ENCODE measurements at regions not wholly inside any gene's neighbourhood (a gene's known extent, or its start where the extent isn't known, plus 50 kb on each side); places are given as distances from the start of the nearest gene placed in this dataset.

DNA sequence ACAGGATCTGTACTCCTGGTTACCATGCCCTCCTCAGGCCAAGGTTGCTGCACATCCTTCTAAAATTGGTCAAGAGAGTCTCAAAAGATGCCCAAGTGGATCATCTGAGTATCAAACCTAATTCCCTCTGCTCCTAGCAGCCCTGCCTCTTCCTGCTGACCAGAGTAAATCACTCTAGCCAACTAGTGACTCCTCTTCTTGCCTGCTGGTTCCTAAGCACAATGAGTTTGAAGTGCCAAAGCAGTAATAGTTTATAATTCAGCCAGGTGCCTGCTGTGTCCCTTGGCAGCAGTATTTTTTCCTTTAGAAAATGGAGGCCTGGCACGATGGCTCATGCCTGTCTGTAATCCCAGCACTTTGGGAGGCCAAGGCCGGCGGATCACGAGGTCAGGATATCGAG, 137.9 kb upstream of the CAMK1G start:
- Histone ChIP-seq H3K79me2 (ENCODE audit: low read length) (no peaks in the 10 kb centered on the region), H3K9ac (ENCODE audit: low read length) (no peak overlapping the region), H3K36me3 (replicated peaks; ENCODE audit: insufficient read depth, low read length) (no peaks in the 10 kb centered on the region), H3F3A (ENCODE audit: insufficient read depth, low read length) (no peaks in the 10 kb centered on the region), H3K27ac (ENCODE audit: low read length) (no peak overlapping the region), H3K4me2 (ENCODE audit: low read depth, low read length) (no peak overlapping the region), H3K27me3 (replicated peaks; ENCODE audit: insufficient read depth, low read length) (no peaks in the 10 kb centered on the region), H3K4me1 (ENCODE audit: low read length) (no peaks in the 10 kb centered on the region), H3K9me3 (replicated peaks; ENCODE audit: insufficient read depth, low read length) (no peaks in the 10 kb centered on the region), H3K4me3 (ENCODE audit: low read length) (no peak overlapping the region), H2AFZ (ENCODE audit: low read length) (no peak overlapping the region), H3K9me2 (replicated peaks; ENCODE audit: insufficient read depth, low read length) (no peaks in the 10 kb centered on the region), H4K20me1 (ENCODE audit: insufficient read depth, low read length) (no peaks in the 10 kb centered on the region)
- no peak for DNase-seq
- TF ChIP-seq, protein P1, sequence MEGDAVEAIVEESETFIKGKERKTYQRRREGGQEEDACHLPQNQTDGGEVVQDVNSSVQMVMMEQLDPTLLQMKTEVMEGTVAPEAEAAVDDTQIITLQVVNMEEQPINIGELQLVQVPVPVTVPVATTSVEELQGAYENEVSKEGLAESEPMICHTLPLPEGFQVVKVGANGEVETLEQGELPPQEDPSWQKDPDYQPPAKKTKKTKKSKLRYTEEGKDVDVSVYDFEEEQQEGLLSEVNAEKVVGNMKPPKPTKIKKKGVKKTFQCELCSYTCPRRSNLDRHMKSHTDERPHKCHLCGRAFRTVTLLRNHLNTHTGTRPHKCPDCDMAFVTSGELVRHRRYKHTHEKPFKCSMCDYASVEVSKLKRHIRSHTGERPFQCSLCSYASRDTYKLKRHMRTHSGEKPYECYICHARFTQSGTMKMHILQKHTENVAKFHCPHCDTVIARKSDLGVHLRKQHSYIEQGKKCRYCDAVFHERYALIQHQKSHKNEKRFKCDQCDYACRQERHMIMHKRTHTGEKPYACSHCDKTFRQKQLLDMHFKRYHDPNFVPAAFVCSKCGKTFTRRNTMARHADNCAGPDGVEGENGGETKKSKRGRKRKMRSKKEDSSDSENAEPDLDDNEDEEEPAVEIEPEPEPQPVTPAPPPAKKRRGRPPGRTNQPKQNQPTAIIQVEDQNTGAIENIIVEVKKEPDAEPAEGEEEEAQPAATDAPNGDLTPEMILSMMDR (IDR thresholded peaks at IDR 0.05; ENCODE audit: low read length): no peak
- TF ChIP-seq EZH2 (optimal IDR thresholded peaks at IDR 0.05; ENCODE audit: low read depth, low read length) (no peak), EZH2phosphoT487 (IDR thresholded peaks at IDR 0.05; ENCODE audit: low read length) (no peak)

DNA sequence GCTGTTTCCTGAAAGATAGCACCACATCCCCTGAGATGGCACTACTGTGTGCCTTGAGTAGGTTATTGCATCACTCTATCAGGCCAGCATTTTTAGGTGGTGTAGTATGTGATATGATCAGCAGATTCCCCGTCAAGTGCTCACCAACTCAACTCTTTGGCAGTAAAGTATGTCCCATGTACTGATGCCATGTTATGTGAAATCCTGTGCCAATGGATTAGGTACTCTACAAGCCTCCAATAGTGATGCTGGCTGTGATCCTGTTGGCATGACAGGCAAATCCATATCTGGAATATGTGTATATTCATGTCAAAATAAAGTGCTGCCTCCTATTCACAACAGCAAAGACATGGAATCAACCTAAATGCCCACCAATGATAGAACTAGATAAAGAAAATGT, 137.2 kb upstream of the CAMK1G start:
- Histone ChIP-seq H3K27ac (ENCODE audit: low read length) (no peak overlapping the region), H3K4me3 (ENCODE audit: low read length) (no peak overlapping the region), H3K9ac (ENCODE audit: low read length) (no peak overlapping the region), H4K20me1 (ENCODE audit: insufficient read depth, low read length) (no peaks in the 10 kb centered on the region), H3K4me1 (ENCODE audit: low read length) (no peaks in the 10 kb centered on the region), H3K9me2 (replicated peaks; ENCODE audit: insufficient read depth, low read length) (no peaks in the 10 kb centered on the region), H2AFZ (ENCODE audit: low read length) (no peak overlapping the region), H3K36me3 (replicated peaks; ENCODE audit: insufficient read depth, low read length) (no peaks in the 10 kb centered on the region), H3F3A (ENCODE audit: insufficient read depth, low read length) (no peaks in the 10 kb centered on the region), H3K4me2 (ENCODE audit: low read depth, low read length) (no peak overlapping the region), H3K27me3 (replicated peaks; ENCODE audit: insufficient read depth, low read length) (no peaks in the 10 kb centered on the region), H3K9me3 (replicated peaks; ENCODE audit: insufficient read depth, low read length) (no peaks in the 10 kb centered on the region), H3K79me2 (ENCODE audit: low read length) (no peaks in the 10 kb centered on the region)
- TF ChIP-seq EZH2 (optimal IDR thresholded peaks at IDR 0.05; ENCODE audit: low read depth, low read length): no peak
- TF ChIP-seq EZH2phosphoT487 (IDR thresholded peaks at IDR 0.05; ENCODE audit: low read length): no peak
- TF ChIP-seq, protein P1 (IDR thresholded peaks at IDR 0.05; ENCODE audit: low read length): no peak
- no peak for DNase-seq

DNA sequence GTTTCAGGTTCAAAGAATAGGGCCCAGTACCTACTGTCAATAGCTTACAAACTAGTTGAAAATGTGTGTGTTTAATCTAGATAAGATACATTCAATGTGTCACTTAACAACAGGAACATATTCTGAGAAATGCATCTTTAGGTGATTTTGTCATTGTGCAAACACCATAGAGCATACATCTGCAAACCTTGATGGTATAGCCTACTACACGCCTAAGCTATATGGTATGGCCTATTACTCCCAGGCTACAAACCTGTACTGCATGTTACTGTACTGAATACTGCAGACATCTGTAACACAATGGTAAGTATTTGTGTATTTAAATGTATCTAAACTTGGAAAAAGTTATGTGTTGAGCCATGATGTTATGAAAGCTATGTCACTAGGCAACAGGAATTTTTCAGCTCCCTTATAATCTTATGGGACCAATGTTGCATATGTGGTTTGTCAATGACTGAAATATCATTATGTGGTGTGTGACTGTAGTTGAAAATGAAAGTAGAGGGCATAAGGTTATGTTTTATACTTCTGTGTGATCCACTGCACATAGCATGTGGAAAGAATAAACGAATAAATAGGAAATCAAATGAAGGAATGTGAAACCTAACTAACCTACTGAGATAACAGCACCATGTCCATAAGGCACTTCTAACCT, 129.0 kb upstream of the CAMK1G start:
- Histone ChIP-seq H2AFZ (ENCODE audit: low read length) (no peak overlapping the region), H3K9ac (ENCODE audit: low read length) (no peak overlapping the region)

More for the DNA sequence above, 129.0 kb upstream of the CAMK1G start:
- H3F3A ChIP-seq (ENCODE audit: insufficient read depth, low read length): no peaks in the 10 kb centered on the region
- H3K36me3 ChIP-seq (replicated peaks; ENCODE audit: insufficient read depth, low read length): no peaks in the 10 kb centered on the region
- no peak for DNase-seq
- H3K4me1 ChIP-seq (ENCODE audit: low read length): no peaks in the 10 kb centered on the region
- H3K27me3 ChIP-seq (replicated peaks; ENCODE audit: insufficient read depth, low read length): no peaks in the 10 kb centered on the region
- H3K27ac ChIP-seq (ENCODE audit: low read length): no peak overlapping the region
- no peaks in the 10 kb centered on the region for H4K20me1 ChIP-seq (ENCODE audit: insufficient read depth, low read length)
- TF ChIP-seq EZH2phosphoT487 (IDR thresholded peaks at IDR 0.05; ENCODE audit: low read length): no peak
- no peak for TF ChIP-seq EZH2 (optimal IDR thresholded peaks at IDR 0.05; ENCODE audit: low read depth, low read length)
- TF ChIP-seq, protein P1 (IDR thresholded peaks at IDR 0.05; ENCODE audit: low read length): no peak
- H3K9me2 ChIP-seq (replicated peaks; ENCODE audit: insufficient read depth, low read length): no peaks in the 10 kb centered on the region
- no peak overlapping the region for H3K4me2 ChIP-seq (ENCODE audit: low read depth, low read length)
- no peak overlapping the region for H3K4me3 ChIP-seq (ENCODE audit: low read length)
- no peaks in the 10 kb centered on the region for H3K79me2 ChIP-seq (ENCODE audit: low read length)
- H3K9me3 ChIP-seq (replicated peaks; ENCODE audit: insufficient read depth, low read length): no peaks in the 10 kb centered on the region

Data from MM.1S (cell line).